ENCODE measurements at regions not wholly inside any gene's neighbourhood (a gene's known extent, or its start where the extent isn't known, plus 50 kb on each side); places are given as distances from the start of the nearest gene placed in this dataset.

GRCh38 chr10:114885443-114885842, 52.6 kb upstream of the TRUB1 start:
- Histone ChIP-seq H3K4me1 (peaks cover 7 to 17% (median 17%) of the 10 kb centered on the region in 3 donors), H3K36me3 (no peaks in the 10 kb centered on the region), H3K4me3 (no peak overlapping the region), H3K9me3 (no peaks in the 10 kb centered on the region), H3K27me3 (no peaks in the 10 kb centered on the region), H3K27ac (no peak overlapping the region)
- WGBS, 2 donors: 40 to 46% methylated on average over 2 of the region's 2 CpGs
- TF ChIP-seq CTCF (IDR thresholded peaks at IDR 0.05): no peak
- no peak for TF ChIP-seq POLR2A (IDR thresholded peaks at IDR 0.05)
- intact Hi-C loops (cut with DNase I): no loop called here
- no peak for DNase-seq
